H9 (cell line): ENCODE measurements at regions not wholly inside any gene's neighbourhood (a gene's known extent, or its start where the extent isn't known, plus 50 kb on each side); places are given as distances from the start of the nearest gene placed in this dataset.

ENCODE experiments used
- DNase-seq: peaks from one replicate; pipeline ENCODE4 v3.0.0-alpha.2; 2017
- H2AFZ ChIP-seq: one replicate; pipeline ENCODE4 v1.6.1; 2013; ENCODE audit warnings: mild to moderate bottlenecking, low read length, control low read depth, moderate library complexity
- H2AK5ac ChIP-seq: 2 replicates; pipeline ENCODE4 v1.6.1; 2013; ENCODE audit warnings: low read length, control low read depth, mixed read lengths; ENCODE audit not compliant: insufficient read length
- H2BK120ac ChIP-seq: one replicate; pipeline ENCODE4 v1.6.1; 2013; ENCODE audit warnings: low read depth, mild to moderate bottlenecking, low read length, control low read depth, inconsistent platforms; ENCODE audit not compliant: poor library complexity, severe bottlenecking
- H2BK12ac ChIP-seq: 2 replicates; pipeline ENCODE4 v1.6.1; 2013; ENCODE audit warnings: low read length, control low read depth, mixed read lengths, low read depth; ENCODE audit not compliant: insufficient read length
- H2BK15ac ChIP-seq: 2 replicates; pipeline ENCODE4 v1.6.1; 2013; ENCODE audit warnings: low read depth, low read length, control low read depth
- H2BK20ac ChIP-seq: one replicate; pipeline ENCODE4 v1.6.1; 2013; ENCODE audit warnings: low read depth, mild to moderate bottlenecking, low read length, control low read depth, inconsistent platforms; ENCODE audit not compliant: poor library complexity, severe bottlenecking
- H2BK5ac ChIP-seq: 2 replicates; pipeline ENCODE4 v1.6.1; 2013; ENCODE audit warnings: low read length, control low read depth, mixed read lengths; ENCODE audit not compliant: insufficient read length
- H3K14ac ChIP-seq: 2 replicates; pipeline ENCODE4 v1.6.1; 2013; ENCODE audit warnings: low read length, control low read depth; ENCODE audit not compliant: insufficient read depth
- H3K18ac ChIP-seq: 2 replicates; pipeline ENCODE4 v1.6.1; 2013; ENCODE audit warnings: low read depth, mild to moderate bottlenecking, mixed read lengths, low read length, control low read depth; ENCODE audit not compliant: insufficient read length
- H3K23ac ChIP-seq: 2 replicates; pipeline ENCODE4 v1.6.1; 2013; ENCODE audit warnings: low read length, control low read depth, mixed read lengths, low read depth; ENCODE audit not compliant: insufficient read length
- H3K23me2 ChIP-seq: 2 replicates; pipeline ENCODE4 v1.6.1; 2013; ENCODE audit warnings: low read depth, mild to moderate bottlenecking, mixed read lengths, low read length, control low read depth; ENCODE audit not compliant: insufficient read length, poor library complexity, severe bottlenecking
- H3K27ac ChIP-seq: 2 replicates; pipeline ENCODE4 v1.5.1; 2013; ENCODE audit warnings: low read length, control low read depth, mixed read lengths, low read depth; ENCODE audit not compliant: insufficient read length
- H3K27me3 ChIP-seq: 2 replicates; pipeline ENCODE4 v1.6.1; 2013; ENCODE audit warnings: low read length, control low read depth, inconsistent platforms; ENCODE audit not compliant: insufficient read depth
- H3K4ac ChIP-seq: 2 replicates; pipeline ENCODE4 v1.6.1; 2013; ENCODE audit warnings: low read depth, mild to moderate bottlenecking, control low read depth, inconsistent platforms, low read length, moderate library complexity
- H3K4me1 ChIP-seq: 2 replicates; pipeline ENCODE4 v1.6.1; 2013; ENCODE audit warnings: low read length, control low read depth, inconsistent platforms; ENCODE audit not compliant: insufficient read depth
- H3K4me2 ChIP-seq: 2 replicates; pipeline ENCODE4 v1.6.1; 2013; ENCODE audit warnings: low read length, control low read depth, mixed read lengths; ENCODE audit not compliant: insufficient read length, insufficient read depth
- H3K56ac ChIP-seq: 2 replicates; pipeline ENCODE4 v1.6.1; 2013; ENCODE audit warnings: low read depth, mild to moderate bottlenecking, mixed read lengths, low read length, control low read depth; ENCODE audit not compliant: insufficient read length
- H3K79me1 ChIP-seq: 2 replicates; pipeline ENCODE4 v1.6.1; 2013; ENCODE audit warnings: low read depth, mild to moderate bottlenecking, moderate library complexity, low read length, control low read depth, inconsistent platforms; ENCODE audit not compliant: insufficient read depth, poor library complexity, severe bottlenecking
- H3K79me2 ChIP-seq: 2 replicates; pipeline ENCODE4 v1.6.1; 2013; ENCODE audit warnings: low read length, control low read depth, inconsistent platforms; ENCODE audit not compliant: insufficient read depth
- H3K9ac ChIP-seq: 2 replicates; pipeline ENCODE4 v1.6.1; 2013; ENCODE audit warnings: low read length, control low read depth, mixed read lengths; ENCODE audit not compliant: insufficient read length; ENCODE audit errors: extremely low read depth
- H3K9me3 ChIP-seq: one replicate; pipeline ENCODE4 v1.6.1; 2013; ENCODE audit warnings: low read depth, low read length, inconsistent platforms; ENCODE audit not compliant: control insufficient read depth
- H3T11ph ChIP-seq: one replicate; pipeline ENCODE4 v1.6.1; 2013; ENCODE audit warnings: mild to moderate bottlenecking, low read length, control low read depth, inconsistent platforms
- H4K20me1 ChIP-seq: one replicate; pipeline ENCODE4 v1.6.1; 2013; ENCODE audit not compliant: control insufficient read depth, insufficient read length, insufficient read depth
- H4K5ac ChIP-seq: 2 replicates; pipeline ENCODE4 v1.6.1; 2013; ENCODE audit warnings: low read depth, mild to moderate bottlenecking, mixed read lengths, low read length, control low read depth; ENCODE audit not compliant: insufficient read length
- H4K8ac ChIP-seq: replicated peaks from 2 replicates; pipeline ENCODE4 v1.6.1; 2013; ENCODE audit warnings: low read length, control low read depth, mixed read lengths, low read depth; ENCODE audit not compliant: insufficient read length
- H4K91ac ChIP-seq: 2 replicates; pipeline ENCODE4 v1.6.1; 2013; ENCODE audit warnings: low read depth, mild to moderate bottlenecking, moderate library complexity, mixed read lengths, low read length, control low read depth; ENCODE audit not compliant: insufficient read length
- H3K27ac Mint-ChIP-seq, 3 experiments: 2 replicates in 2 of 3; 3 replicates in 1 of 3; pipeline ENCODE4 v1.8.0; 2020 to 2021; ENCODE audit warnings: mixed read lengths in 3 of 3, mild to moderate bottlenecking in 1 of 3, moderate library complexity in 1 of 3
- H3K27me3 Mint-ChIP-seq: 2 replicates; pipeline ENCODE4 v1.8.0; 2021; ENCODE audit warnings: low read depth, mild to moderate bottlenecking, moderate library complexity, mixed read lengths
- H3K36me3 Mint-ChIP-seq, 3 experiments: 2 replicates in 2 of 3; 3 replicates in 1 of 3; pipeline ENCODE4 v1.8.0; 2020 to 2021; ENCODE audit warnings: low read depth in 3 of 3, mixed read lengths in 3 of 3; ENCODE audit not compliant: insufficient read depth in 1 of 3
- H3K4me1 Mint-ChIP-seq, 2 experiments: 2 replicates each; pipeline ENCODE4 v1.8.0; 2020; ENCODE audit warnings: mixed read lengths in 2 of 2
- H3K4me3 Mint-ChIP-seq, 2 experiments: 2 replicates in 1 of 2; 3 replicates in 1 of 2; pipeline ENCODE4 v1.8.0; 2020 to 2021; ENCODE audit warnings: mild to moderate bottlenecking in 2 of 2, mixed read lengths in 2 of 2, moderate library complexity in 1 of 2
- H3K9me3 Mint-ChIP-seq, 2 experiments: 2 replicates in 1 of 2; 3 replicates in 1 of 2; pipeline ENCODE4 v1.8.0; 2020; ENCODE audit warnings: mild to moderate bottlenecking in 2 of 2, mixed read lengths in 2 of 2, moderate library complexity in 1 of 2
- CTCF ChIP-seq: fragments of 200-600 bp; sonication (generic); conservative IDR thresholded peaks from 3 replicates; pipeline ENCODE4 v1.8.0; 2021; ENCODE audit warnings: antibody characterized with exemption, mild to moderate bottlenecking
- WGBS: extraction: QIAGEN DNeasy Blood & Tissue Kit; methylation state at CpG from one replicate; pipeline ENCODE4 v1.1.7; 2013; ENCODE audit warnings: missing lambda C conversion rate, low lambda C conversion rate, mixed read lengths; ENCODE audit not compliant: insufficient read length; ENCODE audit errors: extremely low coverage; 5-methylcytosine and 5-hydroxymethylcytosine counted together

GRCh38 chr11:27179334-27179733, 138.7 kb downstream of the BBOX1 start:
- H3T11ph ChIP-seq = no peak overlapping the region
- no peak for TF ChIP-seq CTCF
- no peak overlapping the region for H3K14ac ChIP-seq
- no peak overlapping the region for H2BK12ac ChIP-seq
- H3K9ac ChIP-seq = no peak overlapping the region
- no peaks in the 10 kb centered on the region; the same call in 1 of the 2 replicates for H3K27me3 ChIP-seq
- H2BK15ac ChIP-seq = no peak overlapping the region
- Mint-ChIP-seq H3K27ac (no peak overlapping the region), H3K36me3 (peaks cover 0 to 2% (median 0%) of the 10 kb centered on the region in 3 experiments; a peak in 1 of 7 replicates), H3K27me3 (no peaks in the 10 kb centered on the region), H3K4me3 (no peak overlapping the region), H3K4me1 (peaks cover 4% of the 10 kb centered on the region in 2 experiments), H3K9me3 (no peaks in the 10 kb centered on the region; a peak in 1 of 5 replicates)
- no peak overlapping the region for H4K91ac ChIP-seq
- H3K27ac ChIP-seq = no peak overlapping the region
- H4K5ac ChIP-seq = no peak overlapping the region
- no peak overlapping the region for H3K4me2 ChIP-seq
- H2AK5ac ChIP-seq = no peak overlapping the region
- H3K56ac ChIP-seq = no peak overlapping the region
- DNase-seq = no peak
- no peaks in the 10 kb centered on the region for H3K23me2 ChIP-seq
- H3K4me1 ChIP-seq = no peaks in the 10 kb centered on the region
- H4K20me1 ChIP-seq = no peaks in the 10 kb centered on the region
- no peaks in the 10 kb centered on the region for H3K9me3 ChIP-seq
- H3K4ac ChIP-seq = no peak overlapping the region
- no peak overlapping the region for H4K8ac ChIP-seq
- no peak overlapping the region for H2BK120ac ChIP-seq
- H2BK5ac ChIP-seq = no peak overlapping the region
- no CpG with 5 or more reads among the region's 3 CpGs for WGBS
- H3K79me1 ChIP-seq = no peaks in the 10 kb centered on the region
- H3K18ac ChIP-seq = no peak overlapping the region
- no peaks in the 10 kb centered on the region for H3K79me2 ChIP-seq
- no peak overlapping the region for H3K23ac ChIP-seq
- H2AFZ ChIP-seq = no peak overlapping the region
- no peak overlapping the region for H2BK20ac ChIP-seq
